Prostate gland (tissue), 2 donors: ENCODE measurements at regions not wholly inside any gene's neighbourhood (a gene's known extent, or its start where the extent isn't known, plus 50 kb on each side); places are given as distances from the start of the nearest gene placed in this dataset.

Experiments used
- POLR2AphosphoS5 ChIP-seq: sonication (generic); formaldehyde crosslinking; IDR thresholded peaks from one replicate; pipeline ENCODE4 v1.6.1; 2017; ENCODE audit warnings: antibody characterized with exemption
- TF ChIP-seq, protein P1 (sequence below), 4 experiments: fragments of 200-600 bp in 2 of 4; fragments of 450-650 bp in 2 of 4; sonication (generic) in 2 of 4; IDR thresholded peaks; 1 replicate in 3 of 4; 2 replicates in 1 of 4; pipeline ENCODE4 v1.5.1; 2016 to 2019; ENCODE audit warnings: antibody characterized with exemption in 4 of 4, mild to moderate bottlenecking in 2 of 4, moderate library complexity in 2 of 4

GRCh38 chr21:31798842-31799704 is 67.2 kb upstream of the SCAF4 start:
- TF ChIP-seq, protein P1, sequence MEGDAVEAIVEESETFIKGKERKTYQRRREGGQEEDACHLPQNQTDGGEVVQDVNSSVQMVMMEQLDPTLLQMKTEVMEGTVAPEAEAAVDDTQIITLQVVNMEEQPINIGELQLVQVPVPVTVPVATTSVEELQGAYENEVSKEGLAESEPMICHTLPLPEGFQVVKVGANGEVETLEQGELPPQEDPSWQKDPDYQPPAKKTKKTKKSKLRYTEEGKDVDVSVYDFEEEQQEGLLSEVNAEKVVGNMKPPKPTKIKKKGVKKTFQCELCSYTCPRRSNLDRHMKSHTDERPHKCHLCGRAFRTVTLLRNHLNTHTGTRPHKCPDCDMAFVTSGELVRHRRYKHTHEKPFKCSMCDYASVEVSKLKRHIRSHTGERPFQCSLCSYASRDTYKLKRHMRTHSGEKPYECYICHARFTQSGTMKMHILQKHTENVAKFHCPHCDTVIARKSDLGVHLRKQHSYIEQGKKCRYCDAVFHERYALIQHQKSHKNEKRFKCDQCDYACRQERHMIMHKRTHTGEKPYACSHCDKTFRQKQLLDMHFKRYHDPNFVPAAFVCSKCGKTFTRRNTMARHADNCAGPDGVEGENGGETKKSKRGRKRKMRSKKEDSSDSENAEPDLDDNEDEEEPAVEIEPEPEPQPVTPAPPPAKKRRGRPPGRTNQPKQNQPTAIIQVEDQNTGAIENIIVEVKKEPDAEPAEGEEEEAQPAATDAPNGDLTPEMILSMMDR (IDR thresholded peaks at IDR 0.05) = no peak
- no peak for TF ChIP-seq POLR2AphosphoS5
